Stimulated activated memory B cell treated with anti-CD40 and anti-IgM and Interleukin-4, amounts not matched to agents 10 μg/mL and 1 μg/mL and 100 μg/mL, for 72 hours (primary cell): ENCODE measurements at regions not wholly inside any gene's neighbourhood (a gene's known extent, or its start where the extent isn't known, plus 50 kb on each side); places are given as distances from the start of the nearest gene placed in this dataset.
"Not testable (repeated sequence)": the region's sequence is repeated elsewhere in the genome, so short reads cannot be mapped to it uniquely, and the experiment has no call there.

Source experiments
- ATAC-seq: fragments of 150-1000 bp; cut with Tn5 transposase; 2 replicates; pipeline ENCODE4 v1.10.0; 2021
- H3K27ac Mint-ChIP-seq: one replicate; pipeline ENCODE4 v1.8.0; 2022; ENCODE audit warnings: mild to moderate bottlenecking, mixed read lengths
- H3K27me3 Mint-ChIP-seq: one replicate; pipeline ENCODE4 v1.8.0; 2022; ENCODE audit warnings: mixed read lengths
- H3K36me3 Mint-ChIP-seq: one replicate; pipeline ENCODE4 v1.8.0; 2022; ENCODE audit warnings: mixed read lengths
- H3K4me1 Mint-ChIP-seq: one replicate; pipeline ENCODE4 v1.8.0; 2022; ENCODE audit warnings: mixed read lengths
- H3K4me3 Mint-ChIP-seq: one replicate; pipeline ENCODE4 v1.8.0; 2022; ENCODE audit warnings: mild to moderate bottlenecking, moderate library complexity, mixed read lengths
- H3K9me3 Mint-ChIP-seq: one replicate; pipeline ENCODE4 v1.8.0; 2022; ENCODE audit warnings: mixed read lengths

DNA sequence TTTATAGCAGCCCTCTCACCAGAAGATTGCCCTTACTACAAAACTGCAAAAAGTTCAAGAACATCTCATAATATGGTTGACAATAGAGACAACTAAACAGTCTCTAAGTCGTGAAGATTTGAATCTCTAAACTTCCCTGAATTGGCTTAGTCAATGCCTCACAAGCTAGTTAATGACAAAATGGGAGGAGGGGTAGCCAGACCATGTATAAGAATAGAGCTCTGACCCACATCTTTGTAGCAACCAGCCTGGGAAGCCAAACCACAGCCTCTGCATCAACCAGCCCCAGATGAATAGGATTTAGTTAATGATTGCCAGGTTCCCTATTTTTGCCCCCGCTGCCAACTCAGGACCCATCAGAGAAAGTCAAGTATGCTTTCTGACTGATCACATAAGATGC is 1265.9 kb upstream of the PCDH10 start:
- not testable (repeated sequence) for ATAC-seq, H3K4me3 Mint-ChIP-seq, H3K4me1 Mint-ChIP-seq, H3K27ac Mint-ChIP-seq, H3K9me3 Mint-ChIP-seq, H3K36me3 Mint-ChIP-seq, H3K27me3 Mint-ChIP-seq

DNA sequence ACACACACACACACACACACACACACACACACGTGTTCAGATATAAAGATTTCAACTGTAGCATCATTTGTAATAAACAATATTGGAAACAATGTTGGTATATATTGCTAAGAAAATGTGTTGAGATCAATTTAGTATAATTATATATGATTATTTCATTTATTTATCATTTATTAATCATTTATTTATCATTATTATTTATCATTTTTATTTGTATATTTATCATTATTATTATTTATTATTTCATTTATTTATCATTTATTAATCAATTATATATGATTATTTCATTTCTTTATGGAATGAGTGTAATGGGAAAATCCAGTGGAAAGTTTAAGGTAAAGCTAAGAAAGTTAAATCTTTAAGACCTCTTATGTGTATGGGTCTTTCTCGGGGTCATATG is 1223.4 kb upstream of the PCDH10 start:
- H3K4me3 Mint-ChIP-seq, H3K27ac Mint-ChIP-seq, H3K4me1 Mint-ChIP-seq, ATAC-seq, H3K27me3 Mint-ChIP-seq, H3K36me3 Mint-ChIP-seq, H3K9me3 Mint-ChIP-seq: not testable (repeated sequence)

DNA sequence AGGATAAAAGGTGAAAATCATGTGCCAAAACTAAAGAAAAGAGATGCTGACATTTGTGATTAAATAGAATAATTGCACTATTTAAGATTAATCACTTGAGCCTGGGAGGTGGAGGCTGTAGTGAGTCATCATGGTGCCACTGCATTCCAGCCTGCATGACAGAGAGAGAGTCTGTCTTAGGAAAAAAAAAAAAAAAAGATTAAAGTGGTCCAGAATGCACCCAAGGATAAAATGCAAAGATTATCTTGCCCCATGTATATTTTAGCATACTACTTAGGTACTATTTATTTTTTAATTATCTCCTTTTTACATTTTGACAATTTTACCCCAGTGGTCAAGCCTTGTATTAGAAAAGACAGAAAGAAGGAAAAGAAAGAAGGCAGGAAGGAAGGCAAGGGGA is 1181.4 kb upstream of the PCDH10 start:
- ATAC-seq, H3K9me3 Mint-ChIP-seq, H3K27me3 Mint-ChIP-seq, H3K36me3 Mint-ChIP-seq, H3K4me3 Mint-ChIP-seq, H3K27ac Mint-ChIP-seq, H3K4me1 Mint-ChIP-seq: not testable (repeated sequence)

DNA sequence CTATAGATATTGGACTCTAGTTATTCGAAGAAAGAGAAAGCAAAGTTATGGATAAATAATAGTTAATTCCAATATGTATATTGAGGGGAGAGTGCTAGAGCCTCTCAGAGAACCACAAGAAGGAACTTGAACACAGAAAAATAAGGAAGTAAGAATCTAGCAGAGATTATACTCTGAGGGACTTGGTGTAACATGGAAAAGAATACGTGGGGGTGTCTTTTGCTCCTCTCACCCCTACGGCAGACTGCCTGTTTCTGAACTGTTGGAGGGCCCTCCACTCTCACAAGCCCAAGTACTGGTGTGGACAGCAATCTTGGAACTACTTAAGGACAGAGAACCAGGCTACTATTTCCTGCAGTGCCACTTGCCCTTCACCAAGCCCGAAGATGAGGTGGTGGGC is 1174.4 kb upstream of the PCDH10 start:
- Mint-ChIP-seq H3K9me3 (peaks cover 12% of the 10 kb centered on the region), H3K4me1 (no peaks in the 10 kb centered on the region), H3K27ac (no peak overlapping the region), H3K36me3 (no peaks in the 10 kb centered on the region), H3K27me3 (no peaks in the 10 kb centered on the region), H3K4me3 (peak overlapping the region; percentile 69)
- ATAC-seq = no peak

DNA sequence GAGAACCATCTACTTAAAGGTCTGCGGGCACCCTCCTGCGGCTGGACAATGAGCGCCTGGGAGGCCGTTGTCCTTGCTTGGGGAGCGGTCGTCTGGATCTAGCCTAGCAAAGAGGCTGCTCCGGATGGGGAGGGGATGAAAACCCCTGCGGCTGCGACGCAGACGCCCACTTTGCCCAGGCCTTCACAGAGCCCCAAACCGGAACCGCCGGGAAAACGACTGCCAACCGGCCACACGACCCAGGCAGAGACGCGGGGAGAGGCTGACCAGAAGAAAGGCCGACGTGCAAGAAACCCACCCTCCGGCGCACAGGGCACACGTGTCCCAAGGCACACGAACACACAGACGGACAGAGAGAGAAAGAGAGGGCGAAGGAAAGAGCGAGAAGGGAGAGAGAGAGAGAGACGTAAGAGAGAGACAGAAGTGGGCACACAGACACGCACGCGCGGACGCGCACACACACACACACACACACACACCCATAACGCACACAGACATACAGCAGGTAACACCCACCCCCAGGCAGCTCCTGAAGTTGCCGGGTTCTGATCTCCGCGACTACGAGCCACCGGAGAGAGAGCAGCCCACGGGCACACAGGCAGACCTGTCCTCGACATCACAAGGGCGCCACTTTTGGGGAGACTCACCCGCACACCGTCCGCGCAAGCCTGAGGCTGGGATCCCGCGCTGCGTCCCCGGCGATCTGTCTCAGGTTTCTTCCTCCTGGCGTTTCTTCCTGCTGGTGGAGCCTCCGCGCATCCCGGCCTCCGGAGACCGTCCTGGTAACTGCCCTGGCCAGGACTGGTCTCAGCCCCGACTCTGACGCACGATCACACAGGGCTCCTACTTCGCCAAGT is 1173.6 kb upstream of the PCDH10 start:
- not testable (repeated sequence) for H3K27me3 Mint-ChIP-seq, H3K4me1 Mint-ChIP-seq, ATAC-seq, H3K36me3 Mint-ChIP-seq
- H3K9me3 Mint-ChIP-seq = peaks cover 13% of the 10 kb centered on the region
- H3K27ac Mint-ChIP-seq = peak overlapping the region; percentile 27
- H3K4me3 Mint-ChIP-seq = peak overlapping the region; percentile 69

DNA sequence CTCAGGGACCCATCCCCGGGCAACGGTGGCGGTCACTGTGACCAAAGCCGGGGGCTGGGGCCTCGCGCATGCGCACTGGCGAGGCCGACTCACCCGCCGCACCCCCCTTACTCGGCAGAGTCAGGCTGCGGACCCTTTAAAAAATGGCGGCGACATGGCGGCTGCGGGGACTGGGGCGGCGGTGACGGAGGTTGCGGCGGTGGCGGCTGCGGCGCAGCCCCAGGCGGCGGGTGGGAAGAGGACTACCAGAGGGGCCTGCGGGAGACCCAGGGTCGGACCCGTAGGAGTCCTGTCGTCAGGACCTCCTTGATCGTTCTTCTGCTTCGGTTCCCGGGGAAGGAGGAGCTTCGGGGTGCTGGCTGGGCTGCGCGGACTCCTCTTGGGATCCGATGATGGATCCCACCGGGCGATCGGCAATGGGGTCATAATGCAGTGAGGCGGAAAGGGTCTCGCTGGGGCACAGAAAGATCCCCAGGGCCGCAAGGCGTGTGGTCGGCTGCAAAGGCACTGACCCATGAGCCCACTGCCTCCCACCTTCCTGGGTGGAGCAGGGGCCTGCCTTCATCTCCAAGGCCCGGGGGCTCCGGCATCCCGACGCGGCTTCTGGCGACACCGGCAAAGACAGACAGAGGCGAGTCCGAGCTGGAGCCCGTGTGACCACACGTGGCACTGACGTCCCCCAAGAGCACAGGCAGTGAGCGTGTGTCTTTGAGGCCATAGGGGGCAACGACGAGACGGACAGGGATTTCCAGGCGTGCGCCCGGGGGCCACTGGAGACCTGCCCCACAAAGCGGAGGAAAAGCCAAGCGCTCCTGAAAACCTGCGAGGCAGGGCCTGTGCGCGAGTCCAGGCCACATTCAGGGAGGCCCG is 1172.7 kb upstream of the PCDH10 start:
- H3K27me3 Mint-ChIP-seq, H3K27ac Mint-ChIP-seq: not testable (repeated sequence)
- H3K4me3 Mint-ChIP-seq = peak overlapping the region; percentile 69

DNA sequence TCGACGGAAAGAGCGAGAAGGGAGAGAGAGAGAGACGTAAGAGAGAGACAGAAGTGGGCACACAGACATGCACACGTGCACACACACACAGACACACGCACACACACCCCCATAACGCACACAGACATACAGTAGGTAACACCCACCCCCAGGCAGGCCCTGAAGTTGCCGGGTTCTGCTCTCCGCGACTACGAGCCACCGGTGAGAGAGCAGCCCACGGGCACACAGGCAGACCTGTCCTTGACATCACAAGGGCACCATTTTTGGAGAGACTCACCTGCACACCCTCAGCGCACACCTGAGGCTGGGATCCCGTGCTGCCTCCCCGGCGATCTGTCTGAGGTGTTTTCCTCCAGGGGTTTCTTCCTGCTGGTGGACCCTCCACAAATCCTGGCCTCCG is 1171.0 kb upstream of the PCDH10 start:
- H3K9me3 Mint-ChIP-seq = peaks cover 16% of the 10 kb centered on the region
- no peak for ATAC-seq
- no peaks in the 10 kb centered on the region for H3K4me1 Mint-ChIP-seq
- H3K36me3 Mint-ChIP-seq = no peaks in the 10 kb centered on the region
- no peak overlapping the region for H3K4me3 Mint-ChIP-seq
- H3K27ac Mint-ChIP-seq = no peak overlapping the region
- no peaks in the 10 kb centered on the region for H3K27me3 Mint-ChIP-seq

More for the DNA sequence above, 1172.7 kb upstream of the PCDH10 start:
- H3K36me3 Mint-ChIP-seq, ATAC-seq, H3K4me1 Mint-ChIP-seq: not testable (repeated sequence)
- peaks cover 16% of the 10 kb centered on the region for H3K9me3 Mint-ChIP-seq

DNA sequence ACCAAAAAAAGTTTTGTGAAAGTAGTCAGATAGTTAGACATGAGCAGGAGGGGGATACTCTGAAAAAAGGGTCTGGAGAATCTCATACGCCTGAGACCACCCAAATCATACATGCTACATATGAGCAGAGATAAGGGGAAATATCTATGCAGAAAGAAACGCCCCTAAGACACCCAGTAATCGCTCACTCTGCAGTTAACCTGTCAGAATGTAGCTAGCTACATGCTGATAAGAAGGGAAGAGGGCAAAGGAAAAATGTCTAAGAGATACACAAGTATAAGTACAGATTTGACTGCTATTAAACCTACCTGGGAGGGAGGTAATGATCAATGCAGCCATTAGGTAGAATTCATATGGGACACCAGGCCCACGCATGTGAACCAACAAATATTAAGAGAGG is 1159.5 kb upstream of the PCDH10 start:
- Mint-ChIP-seq H3K27ac (no peak overlapping the region), H3K36me3 (no peaks in the 10 kb centered on the region), H3K4me1 (no peaks in the 10 kb centered on the region), H3K27me3 (no peaks in the 10 kb centered on the region), H3K4me3 (no peak overlapping the region), H3K9me3 (peaks cover 7% of the 10 kb centered on the region)
- no peak for ATAC-seq

DNA sequence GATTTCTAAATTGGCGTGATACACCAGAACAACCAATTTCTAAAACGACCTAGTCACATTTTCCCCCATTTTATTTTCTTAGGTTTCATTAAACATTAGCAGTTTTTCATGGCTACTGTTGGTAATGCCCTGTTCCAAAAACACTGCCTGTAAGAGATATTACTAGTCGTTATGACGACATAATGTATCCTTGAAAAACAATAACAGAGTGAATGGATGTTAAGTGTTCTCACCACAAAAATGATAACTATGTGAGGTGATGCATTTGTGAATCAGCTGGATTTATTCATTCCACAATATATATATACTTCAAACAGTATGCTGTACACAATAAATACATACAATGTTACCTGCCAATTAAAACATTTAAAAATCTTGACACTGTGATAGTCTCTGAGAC is 1147.6 kb upstream of the PCDH10 start:
- no peak overlapping the region for H3K27ac Mint-ChIP-seq
- H3K4me3 Mint-ChIP-seq = no peak overlapping the region
- H3K9me3 Mint-ChIP-seq = no peaks in the 10 kb centered on the region
- no peaks in the 10 kb centered on the region for H3K4me1 Mint-ChIP-seq
- H3K27me3 Mint-ChIP-seq = no peaks in the 10 kb centered on the region
- ATAC-seq = no peak
- no peaks in the 10 kb centered on the region for H3K36me3 Mint-ChIP-seq

DNA sequence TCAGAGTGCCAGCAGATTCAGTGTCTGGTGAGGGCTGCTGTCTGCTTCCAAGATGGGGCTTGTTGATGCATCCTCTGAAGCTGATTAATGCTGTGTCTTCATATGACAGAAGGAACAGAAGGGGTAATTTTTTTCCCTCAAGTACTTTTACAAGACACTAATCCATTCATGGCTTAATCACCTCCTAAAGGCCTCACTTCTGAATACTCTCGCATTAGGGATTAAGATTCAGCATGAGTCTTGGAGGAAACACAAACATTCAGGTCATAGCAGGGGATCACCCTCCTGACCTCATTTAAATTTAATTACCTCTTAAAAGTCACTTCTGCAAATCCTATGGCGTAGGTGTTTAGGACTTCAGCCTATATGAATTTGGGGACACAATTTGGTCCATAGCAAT is 1145.5 kb upstream of the PCDH10 start:
- Mint-ChIP-seq H3K4me1 (no peaks in the 10 kb centered on the region), H3K27me3 (no peaks in the 10 kb centered on the region), H3K36me3 (no peaks in the 10 kb centered on the region), H3K27ac (no peak overlapping the region), H3K4me3 (no peak overlapping the region), H3K9me3 (no peaks in the 10 kb centered on the region)
- no peak for ATAC-seq

DNA sequence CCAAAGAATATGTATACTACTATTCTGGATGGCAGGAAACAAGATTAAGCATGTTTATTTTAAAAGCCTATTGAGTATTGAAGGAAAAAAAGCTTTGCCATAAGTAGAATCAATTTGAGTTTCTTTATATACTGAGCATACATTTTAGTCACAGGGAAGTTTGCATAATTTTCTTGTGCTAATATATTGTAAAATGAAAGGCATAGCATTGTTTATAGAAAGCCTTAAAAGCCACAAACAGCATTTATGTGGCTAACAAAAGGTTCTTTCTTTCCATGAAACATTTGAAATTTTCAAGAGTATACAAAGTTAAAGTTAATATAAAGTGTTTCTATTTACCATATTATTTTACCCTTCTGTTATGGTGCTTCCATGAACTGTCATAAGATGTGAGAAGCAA is 1133.8 kb upstream of the PCDH10 start:
- H3K36me3 Mint-ChIP-seq = no peaks in the 10 kb centered on the region
- no peak overlapping the region for H3K4me3 Mint-ChIP-seq
- H3K27me3 Mint-ChIP-seq = no peaks in the 10 kb centered on the region
- ATAC-seq = no peak
- H3K4me1 Mint-ChIP-seq = no peaks in the 10 kb centered on the region
- H3K27ac Mint-ChIP-seq = no peak overlapping the region
- peaks cover 7% of the 10 kb centered on the region for H3K9me3 Mint-ChIP-seq

DNA sequence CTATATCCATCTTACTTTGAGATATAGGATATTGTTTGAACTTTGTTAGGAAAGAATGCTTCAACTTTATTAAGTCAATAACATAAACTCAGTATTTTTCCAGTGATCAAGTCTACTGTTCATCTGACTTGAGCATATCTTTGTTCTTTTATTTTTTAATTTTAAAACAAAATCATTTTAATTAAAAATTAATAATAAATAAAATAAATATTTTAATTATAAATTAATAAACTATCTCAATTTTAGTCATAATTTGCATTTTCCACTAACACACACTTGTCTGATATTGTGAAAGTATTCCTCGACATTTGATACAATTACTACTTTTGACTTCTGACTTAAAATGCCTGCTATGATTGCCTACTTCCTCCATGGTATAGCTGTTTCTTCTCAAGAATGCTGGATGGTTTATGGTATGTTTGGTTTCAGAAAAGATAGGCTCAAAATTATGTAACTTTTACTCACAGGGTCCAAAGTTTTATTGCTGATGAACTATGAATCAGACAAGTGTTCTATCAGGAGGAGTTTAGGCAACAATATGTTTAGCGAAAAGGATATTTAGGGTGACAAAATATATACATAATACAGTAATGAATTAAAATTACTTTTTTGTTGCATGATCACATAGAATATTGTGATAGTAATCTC is 1132.3 kb upstream of the PCDH10 start:
- no peak overlapping the region for H3K4me3 Mint-ChIP-seq
- no peak overlapping the region for H3K27ac Mint-ChIP-seq
- H3K27me3 Mint-ChIP-seq = no peaks in the 10 kb centered on the region
- no peaks in the 10 kb centered on the region for H3K4me1 Mint-ChIP-seq
- H3K36me3 Mint-ChIP-seq = no peaks in the 10 kb centered on the region
- H3K9me3 Mint-ChIP-seq = peaks cover 3% of the 10 kb centered on the region
- no peak for ATAC-seq

DNA sequence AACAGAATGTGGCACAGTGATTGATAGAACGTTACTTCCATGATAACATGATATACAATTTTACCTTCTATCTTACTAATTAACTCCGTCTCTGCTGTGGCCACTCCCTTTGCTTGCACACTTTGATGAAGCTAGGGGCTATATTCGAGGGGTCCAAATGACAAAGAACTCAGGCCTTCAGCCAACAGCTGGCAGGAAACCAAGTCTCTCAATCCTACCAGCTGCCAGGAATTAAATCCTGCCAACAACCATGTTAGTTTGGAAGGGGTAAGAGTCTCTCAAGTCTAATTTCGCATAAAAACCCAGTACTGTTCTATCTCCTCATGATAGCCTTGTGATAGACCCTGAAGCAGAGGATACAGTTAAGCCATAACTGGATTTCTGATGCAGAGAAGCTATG is 1122.9 kb upstream of the PCDH10 start:
- Mint-ChIP-seq H3K4me3 (no peak overlapping the region), H3K9me3 (peaks cover 2% of the 10 kb centered on the region), H3K36me3 (no peaks in the 10 kb centered on the region), H3K27ac (no peak overlapping the region), H3K4me1 (no peaks in the 10 kb centered on the region), H3K27me3 (no peaks in the 10 kb centered on the region)
- ATAC-seq = no peak

DNA sequence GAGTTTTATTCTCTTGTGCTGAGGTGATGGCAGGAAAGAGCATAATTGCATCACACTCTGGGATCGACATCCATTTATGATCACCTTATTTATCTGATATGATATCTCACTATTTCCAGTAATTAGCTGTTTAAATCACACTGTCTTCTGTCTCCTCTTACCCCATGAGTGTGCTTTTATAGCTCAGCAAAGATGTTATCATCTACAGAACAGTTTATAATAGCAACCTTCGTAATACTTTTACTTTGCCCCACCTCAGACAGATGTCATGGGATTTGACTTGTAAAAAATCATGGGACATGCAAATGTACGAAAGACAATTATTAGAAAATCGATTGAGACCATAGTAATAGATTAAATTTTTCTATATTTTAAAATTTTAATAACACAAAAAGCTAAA is 1122.3 kb upstream of the PCDH10 start:
- Mint-ChIP-seq H3K4me3 (no peak overlapping the region), H3K36me3 (no peaks in the 10 kb centered on the region)

DNA sequence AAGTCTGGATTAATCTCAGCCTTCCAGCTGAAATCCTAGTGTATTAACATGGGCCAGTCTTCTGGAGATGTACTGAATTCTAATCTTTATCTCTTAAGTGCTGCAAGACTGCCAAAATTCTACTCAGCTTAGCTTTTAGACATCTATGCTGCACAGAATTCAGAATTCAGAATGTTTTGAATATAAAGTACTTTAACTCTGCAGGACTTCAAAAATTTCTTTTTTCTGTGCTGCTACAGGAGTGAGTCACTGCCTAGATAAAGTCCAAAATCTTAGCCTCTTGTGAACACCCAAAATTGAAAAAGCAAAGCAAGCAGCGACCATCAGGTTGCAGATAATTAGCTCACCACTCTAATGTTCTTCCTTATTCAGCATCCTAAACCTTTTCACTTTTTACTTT is 1092.6 kb upstream of the PCDH10 start:
- Mint-ChIP-seq H3K9me3 (peaks cover 8% of the 10 kb centered on the region), H3K27me3 (no peaks in the 10 kb centered on the region), H3K27ac (no peak overlapping the region), H3K4me1 (no peaks in the 10 kb centered on the region), H3K36me3 (no peaks in the 10 kb centered on the region), H3K4me3 (no peak overlapping the region)
- ATAC-seq = no peak

More for the DNA sequence above, 1122.3 kb upstream of the PCDH10 start:
- H3K27ac Mint-ChIP-seq = no peak overlapping the region
- no peaks in the 10 kb centered on the region for H3K4me1 Mint-ChIP-seq
- no peaks in the 10 kb centered on the region for H3K27me3 Mint-ChIP-seq
- no peak for ATAC-seq
- H3K9me3 Mint-ChIP-seq = peaks cover 2% of the 10 kb centered on the region
